ENCODE measurements at regions not wholly inside any gene's neighbourhood (a gene's known extent, or its start where the extent isn't known, plus 50 kb on each side); places are given as distances from the start of the nearest gene placed in this dataset.

DNA sequence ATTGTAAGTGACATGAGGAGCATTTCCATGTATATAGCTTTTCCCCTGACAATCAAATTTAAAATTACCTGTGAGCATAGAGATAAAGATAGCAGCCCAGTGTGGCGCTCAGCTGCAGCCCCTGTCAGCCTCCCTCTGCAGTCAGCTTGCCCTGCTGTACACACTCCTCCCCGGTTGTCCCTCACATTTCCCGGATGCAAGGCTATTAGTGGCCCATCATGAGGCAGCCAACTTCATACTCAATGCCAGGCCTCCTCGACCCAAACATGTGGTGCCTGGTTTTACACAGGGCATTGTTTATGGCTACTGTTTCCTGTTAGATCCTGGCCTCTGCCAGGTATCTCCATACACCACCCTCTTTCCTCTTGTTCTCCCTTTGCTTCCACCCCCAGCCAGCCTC lies 116.1 kb upstream of the SH3BP4 start:
- H3K27me3 ChIP-seq (ENCODE audit: control insufficient read depth, insufficient read depth, low read length), result no peaks in the 10 kb centered on the region
- no peak for DNase-seq (ENCODE audit: low read depth)
- no peak for TF ChIP-seq CTCF (IDR thresholded peaks at IDR 0.05; ENCODE audit: insufficient read depth, low read length, poor library complexity, severe bottlenecking)
- no peak overlapping the region for H3K4me3 ChIP-seq (ENCODE audit: low read depth, low read length)
- H3K36me3 ChIP-seq (ENCODE audit: control insufficient read depth, insufficient read depth, low read length), result no peaks in the 10 kb centered on the region

DNA sequence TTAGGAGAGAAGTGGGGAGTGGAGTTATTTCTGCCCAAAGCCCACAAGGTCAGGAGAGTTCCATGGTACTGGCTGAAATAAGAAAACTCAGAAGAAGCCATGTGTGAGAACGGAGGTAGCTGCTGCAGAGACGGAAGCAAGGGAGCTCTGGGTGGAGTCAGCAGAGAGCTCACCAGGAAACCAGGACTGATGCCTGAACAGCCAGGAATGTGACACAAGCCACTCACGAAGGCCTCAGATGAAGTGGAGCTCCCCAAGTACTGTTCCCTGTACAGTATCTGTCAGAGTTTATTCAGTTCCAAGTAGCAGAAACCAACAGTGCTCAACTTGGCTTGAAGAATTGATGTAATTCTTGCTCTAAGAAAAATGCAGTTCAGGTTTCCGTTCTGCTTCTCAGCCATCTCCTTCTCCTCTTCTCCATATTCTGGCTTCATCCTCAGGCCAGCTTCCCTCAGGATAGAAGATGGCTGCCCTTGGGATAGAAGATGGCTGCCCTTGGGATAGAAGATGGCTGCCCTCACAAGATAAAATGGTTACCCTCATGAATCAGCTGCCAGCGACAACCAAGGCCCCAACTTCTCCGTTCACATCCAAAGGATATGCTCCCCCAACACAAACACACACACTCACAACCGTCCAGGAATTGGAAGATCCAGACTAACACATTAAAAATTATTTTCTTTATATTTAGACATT lies 117.4 kb upstream of the SH3BP4 start:
- Histone ChIP-seq H3K27me3 (ENCODE audit: control insufficient read depth, insufficient read depth, low read length) (no peaks in the 10 kb centered on the region), H3K36me3 (ENCODE audit: control insufficient read depth, insufficient read depth, low read length) (no peaks in the 10 kb centered on the region), H3K4me3 (ENCODE audit: low read depth, low read length) (no peak overlapping the region)
- no peak for TF ChIP-seq CTCF (IDR thresholded peaks at IDR 0.05; ENCODE audit: insufficient read depth, low read length, poor library complexity, severe bottlenecking)
- no peak for DNase-seq (ENCODE audit: low read depth)

DNA sequence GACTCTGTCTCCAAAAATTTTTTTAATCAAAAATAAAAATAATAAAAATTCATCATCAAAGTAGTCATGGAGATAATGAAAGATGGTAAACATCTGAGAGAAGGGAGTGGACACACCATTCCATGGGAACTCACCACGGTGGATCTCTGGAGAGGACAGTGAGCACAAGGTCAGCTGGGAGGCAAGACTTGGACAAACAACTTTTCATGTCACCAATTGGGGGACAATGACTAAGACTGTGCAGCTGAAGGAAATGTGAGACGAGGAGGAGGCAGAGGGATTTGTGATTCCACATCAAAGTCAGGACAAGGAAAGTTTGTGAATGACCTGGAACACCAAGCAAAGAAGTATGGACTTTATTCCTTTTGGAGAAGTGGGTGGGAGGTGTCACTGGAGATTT lies 121.0 kb upstream of the SH3BP4 start:
- no peak for TF ChIP-seq CTCF (IDR thresholded peaks at IDR 0.05; ENCODE audit: insufficient read depth, low read length, poor library complexity, severe bottlenecking)
- no peaks in the 10 kb centered on the region for H3K27me3 ChIP-seq (ENCODE audit: control insufficient read depth, insufficient read depth, low read length)
- no peak for DNase-seq (ENCODE audit: low read depth)
- no peak overlapping the region for H3K4me3 ChIP-seq (ENCODE audit: low read depth, low read length)
- H3K36me3 ChIP-seq (ENCODE audit: control insufficient read depth, insufficient read depth, low read length), result no peaks in the 10 kb centered on the region

DNA sequence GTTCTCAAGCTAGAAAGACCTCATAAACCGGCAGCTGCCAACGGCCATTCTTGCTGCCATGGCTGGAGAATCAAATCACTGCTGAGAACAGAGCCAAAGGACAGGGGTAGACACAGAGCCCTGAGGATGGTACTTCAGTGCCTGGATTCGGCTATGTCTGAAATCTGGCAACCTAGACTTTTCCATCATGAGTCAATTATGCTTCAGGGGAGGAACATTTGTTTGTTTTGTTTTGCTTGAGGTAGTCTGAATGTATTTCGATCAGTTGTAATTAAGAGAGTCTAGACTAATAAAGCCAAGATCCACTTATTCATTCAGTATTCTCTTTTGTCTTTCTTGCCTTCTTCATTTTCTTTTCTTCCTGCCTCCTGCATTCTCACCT lies 122.8 kb upstream of the SH3BP4 start:
- H3K27me3 ChIP-seq (ENCODE audit: control insufficient read depth, insufficient read depth, low read length), result no peaks in the 10 kb centered on the region
- H3K36me3 ChIP-seq (ENCODE audit: control insufficient read depth, insufficient read depth, low read length), result no peaks in the 10 kb centered on the region
- no peak for TF ChIP-seq CTCF (IDR thresholded peaks at IDR 0.05; ENCODE audit: insufficient read depth, low read length, poor library complexity, severe bottlenecking)
- no peak overlapping the region for H3K4me3 ChIP-seq (ENCODE audit: low read depth, low read length)
- DNase-seq (ENCODE audit: low read depth), result no peak

- H3K36me3 ChIP-seq (ENCODE audit: control insufficient read depth, insufficient read depth, low read length), result no peaks in the 10 kb centered on the region
- TF ChIP-seq CTCF (IDR thresholded peaks at IDR 0.05; ENCODE audit: insufficient read depth, low read length, poor library complexity, severe bottlenecking), result no peak
Observed at GRCh38 chr2:234828382-234829073, 123.3 kb upstream of the SH3BP4 start.

More at GRCh38 chr2:234828382-234829073, 123.3 kb upstream of the SH3BP4 start:
- no peak overlapping the region for H3K4me3 ChIP-seq (ENCODE audit: low read depth, low read length)
- DNase-seq (ENCODE audit: low read depth), result no peak
- no peaks in the 10 kb centered on the region for H3K27me3 ChIP-seq (ENCODE audit: control insufficient read depth, insufficient read depth, low read length)
